GM21423 (cell line): ENCODE measurements at regions not wholly inside any gene's neighbourhood (a gene's known extent, or its start where the extent isn't known, plus 50 kb on each side); places are given as distances from the start of the nearest gene placed in this dataset.
"Not testable (repeated sequence)": the region's sequence is repeated elsewhere in the genome, so short reads cannot be mapped to it uniquely, and the experiment has no call there.

Experiments
- ATAC-seq: cut with Tn5 transposase; IDR thresholded peaks from one replicate; pipeline ENCODE4 v1.9.1; 2021; ENCODE audit warnings: mild to moderate bottlenecking, moderate library complexity; ENCODE audit not compliant: unreplicated experiment

- ATAC-seq = no peak
Observed at GRCh38 chr5:92019376-92019990, 636.4 kb upstream of the ARRDC3 start.

DNA sequence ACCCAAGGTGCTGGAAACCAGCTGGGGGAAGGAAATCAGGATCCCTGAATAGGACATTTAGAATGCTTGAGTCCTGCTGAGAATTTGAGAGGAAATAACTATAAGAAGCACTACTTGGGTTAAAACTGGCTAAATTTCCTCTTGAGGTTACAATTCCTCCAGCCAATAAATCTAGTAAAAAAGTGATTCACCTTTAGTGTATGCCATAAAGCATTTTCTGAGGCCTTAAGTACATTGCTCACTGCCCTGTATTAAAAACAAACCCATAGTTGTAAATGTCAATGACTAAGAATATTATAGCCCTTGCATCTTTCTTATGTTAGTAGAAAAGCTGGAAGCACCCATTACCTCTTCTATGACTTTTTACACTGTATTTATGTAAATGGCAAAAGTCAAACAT is 634.7 kb upstream of the ARRDC3 start:
- no peak for ATAC-seq

DNA sequence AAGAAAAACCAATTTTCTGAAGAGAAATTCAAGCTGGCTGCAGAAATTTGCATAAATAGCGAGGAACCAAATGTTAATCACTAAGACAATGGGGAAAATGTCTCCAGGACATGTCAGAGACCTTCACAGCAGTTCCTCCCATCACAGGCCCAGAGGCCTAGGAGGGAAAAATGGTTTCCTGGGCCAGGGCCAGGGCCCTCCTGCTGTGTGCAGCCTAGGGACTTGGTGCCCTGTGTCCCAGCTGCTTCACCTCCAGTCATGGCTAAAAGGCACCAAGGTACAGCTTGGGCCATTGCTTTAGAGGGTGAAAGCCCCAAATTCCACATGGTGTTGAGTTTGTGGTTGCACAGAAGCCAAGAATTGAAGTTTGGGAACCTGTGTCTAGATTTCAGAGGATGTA is 628.7 kb upstream of the ARRDC3 start:
- not testable (repeated sequence) for ATAC-seq

- no peak for ATAC-seq
Observed at GRCh38 chr5:92003806-92004205, 620.7 kb upstream of the ARRDC3 start.

DNA sequence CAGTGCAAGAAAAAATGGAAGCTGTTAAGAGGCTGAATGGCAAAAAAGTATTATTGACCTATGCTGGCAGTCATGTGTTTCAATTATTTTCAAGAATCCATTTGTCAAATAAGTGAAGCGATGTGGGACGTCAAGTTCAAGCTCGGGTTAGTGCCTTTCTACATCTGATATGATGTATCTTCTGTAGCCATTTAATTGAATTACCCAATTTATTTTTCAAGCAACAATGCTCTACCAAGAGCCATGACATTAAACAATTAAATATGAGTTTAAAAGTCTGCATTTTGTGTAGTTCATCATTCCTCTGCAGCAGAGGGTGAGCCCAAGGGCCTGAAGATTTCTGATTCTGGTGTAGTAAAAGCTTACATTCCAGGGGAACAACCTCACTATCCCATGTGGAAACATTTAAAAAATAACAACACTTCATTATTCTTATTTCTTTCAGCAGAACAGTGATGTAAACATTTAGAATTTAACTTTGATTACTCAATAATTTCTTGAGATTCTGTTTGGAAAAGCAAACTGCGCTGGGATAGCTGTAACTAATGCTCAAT is 619.7 kb upstream of the ARRDC3 start:
- no peak for ATAC-seq

- no peak for ATAC-seq
Observed at GRCh38 chr5:91998774-91999173, 615.7 kb upstream of the ARRDC3 start.

GRCh38 chr5:91983869-91984268 is 600.8 kb upstream of the ARRDC3 start:
- ATAC-seq = no peak

GRCh38 chr5:91978221-91978882 is 595.2 kb upstream of the ARRDC3 start:
- no peak for ATAC-seq

GRCh38 chr5:91977579-91977978 is 594.5 kb upstream of the ARRDC3 start:
- ATAC-seq = no peak

- no peak for ATAC-seq
Observed at GRCh38 chr5:91976451-91976850, 593.3 kb upstream of the ARRDC3 start.

DNA sequence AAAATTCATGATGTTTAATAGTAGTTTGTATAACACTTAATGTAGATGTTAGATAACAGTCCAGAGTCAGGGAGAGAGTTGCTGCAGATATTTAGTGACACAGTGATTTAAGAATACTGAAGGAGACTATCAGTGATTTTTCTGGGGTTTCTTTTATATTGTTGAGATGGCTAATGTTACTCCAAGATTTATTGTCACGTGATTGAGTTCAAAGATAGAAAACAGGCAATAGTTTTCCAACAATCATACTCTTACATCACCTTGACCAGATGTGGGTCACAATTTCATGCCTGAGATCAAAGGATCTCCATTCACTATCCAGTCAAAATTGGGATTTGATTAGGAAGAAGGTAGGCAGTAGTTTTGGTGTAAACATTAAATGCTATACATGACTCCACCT is 580.0 kb upstream of the ARRDC3 start:
- no peak for ATAC-seq

GRCh38 chr5:91957666-91958065 is 574.5 kb upstream of the ARRDC3 start:
- ATAC-seq = no peak

GRCh38 chr5:91956738-91957137 is 573.6 kb upstream of the ARRDC3 start:
- no peak for ATAC-seq

- no peak for ATAC-seq
Observed at GRCh38 chr5:91955610-91956009, 572.5 kb upstream of the ARRDC3 start.

- ATAC-seq = no peak
Observed at GRCh38 chr5:91954136-91954535, 571.0 kb upstream of the ARRDC3 start.

GRCh38 chr5:91950328-91950727 is 567.2 kb upstream of the ARRDC3 start:
- ATAC-seq = no peak

GRCh38 chr5:91946870-91947269 is 563.8 kb upstream of the ARRDC3 start:
- ATAC-seq = no peak

DNA sequence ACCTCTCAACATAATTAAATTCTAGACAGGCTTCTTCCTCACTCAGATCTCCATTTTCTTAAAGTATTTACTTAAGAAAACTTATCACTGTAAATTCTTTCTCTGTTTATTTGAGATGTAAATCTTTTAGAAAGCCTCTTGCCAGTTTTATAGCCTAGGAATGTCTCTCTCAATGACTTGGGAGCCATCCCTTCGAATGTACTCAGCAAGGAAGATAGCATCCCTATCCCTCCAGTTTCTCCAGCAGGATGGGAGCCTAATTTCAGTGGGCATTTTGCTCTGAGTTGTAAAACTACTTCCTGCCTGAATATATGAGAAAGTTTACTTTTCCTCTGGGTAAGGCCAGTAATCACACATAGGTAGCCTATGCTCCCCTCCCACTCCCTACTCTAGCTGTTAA is 558.5 kb upstream of the ARRDC3 start:
- ATAC-seq = no peak

GRCh38 chr5:91938441-91938840 is 555.3 kb upstream of the ARRDC3 start:
- ATAC-seq = no peak

- ATAC-seq = no peak
Observed at GRCh38 chr5:91937121-91937520, 554.0 kb upstream of the ARRDC3 start.

DNA sequence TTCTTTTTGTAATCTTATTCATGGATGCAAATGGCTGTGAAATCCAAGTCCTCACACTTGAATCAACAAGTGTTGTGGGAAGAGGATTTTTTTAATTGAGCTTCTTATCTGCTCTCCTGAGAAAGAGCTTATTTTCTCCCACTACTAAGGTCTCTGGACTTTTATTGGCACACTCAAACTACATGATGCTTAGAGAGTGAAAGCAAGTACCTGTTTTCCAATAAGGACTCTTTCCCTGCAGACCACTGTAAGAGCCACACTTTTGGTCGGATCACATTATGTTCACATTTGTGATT is 546.4 kb upstream of the ARRDC3 start:
- ATAC-seq = no peak

- ATAC-seq = no peak
Observed at GRCh38 chr5:91928754-91929521, 545.8 kb upstream of the ARRDC3 start.
